SU-DHL-6 (cell line): ENCODE measurements at regions not wholly inside any gene's neighbourhood (a gene's known extent, or its start where the extent isn't known, plus 50 kb on each side); places are given as distances from the start of the nearest gene placed in this dataset.

Experiments used
- H2AFZ ChIP-seq: fragments of 200-600 bp; sonication (generic); 2 replicates; pipeline ENCODE4 v1.6.1; 2014; ENCODE audit warnings: low read depth, mild to moderate bottlenecking, moderate library complexity, mixed read lengths, antibody characterized with exemption, low read length; ENCODE audit not compliant: severe bottlenecking
- H3F3A ChIP-seq: fragments of 200-600 bp; shearing (Covaris generic); 2 replicates; pipeline ENCODE4 v1.6.0; 2016; ENCODE audit warnings: antibody characterized with exemption, mild to moderate bottlenecking; ENCODE audit not compliant: insufficient read depth
- H3K27ac ChIP-seq: fragments of 200-600 bp; sonication (generic); 2 replicates; pipeline ENCODE4 v1.5.1; 2016; ENCODE audit warnings: low read depth, mild to moderate bottlenecking, low read length, moderate library complexity, mixed read lengths
- H3K27me3 ChIP-seq: fragments of 200-600 bp; sonication (generic), shearing (Covaris generic); 2 replicates; pipeline ENCODE4 v1.6.0; 2014; ENCODE audit warnings: mild to moderate bottlenecking, low read length
- H3K36me3 ChIP-seq: fragments of 200-600 bp; sonication (generic); 2 replicates; pipeline ENCODE4 v1.6.1; 2014; ENCODE audit warnings: mild to moderate bottlenecking, low read length, mixed read lengths
- H3K4me2 ChIP-seq: fragments of 300-600, 200-600 bp; shearing (Covaris generic), sonication (generic); 2 replicates; pipeline ENCODE4 v1.6.0; 2014; ENCODE audit warnings: low read length, low read depth, mild to moderate bottlenecking; ENCODE audit not compliant: poor library complexity, severe bottlenecking
- H3K4me3 ChIP-seq: fragments of 200-600 bp; sonication (generic); 2 replicates; pipeline ENCODE4 v1.5.1; 2014; ENCODE audit warnings: antibody characterized with exemption, low read length, mild to moderate bottlenecking, mixed read lengths; ENCODE audit not compliant: insufficient read depth, poor library complexity, severe bottlenecking
- H3K79me2 ChIP-seq: fragments of 200-600 bp; sonication (generic); 2 replicates; pipeline ENCODE4 v1.6.1; 2014; ENCODE audit warnings: mild to moderate bottlenecking, low read length, moderate library complexity; ENCODE audit not compliant: insufficient read depth
- H3K9ac ChIP-seq: fragments of 200-600 bp; sonication (generic); 2 replicates; pipeline ENCODE4 v1.7.0; 2014; ENCODE audit warnings: mild to moderate bottlenecking, low read length
- H3K9me2 ChIP-seq: fragments of 200-600 bp; sonication (generic); replicated peaks from 2 replicates; pipeline ENCODE4 v1.6.1; 2014; ENCODE audit warnings: low read length; ENCODE audit not compliant: insufficient read depth
- H3K9me3 ChIP-seq: fragments of 200-600 bp; sonication (generic); 2 replicates; pipeline ENCODE4 v1.6.1; 2014; ENCODE audit warnings: low read length, mixed read lengths; ENCODE audit not compliant: insufficient read depth
- H4K20me1 ChIP-seq: fragments of 200-600 bp; sonication (generic); 2 replicates; pipeline ENCODE4 v1.6.1; 2014; ENCODE audit warnings: low read depth, mild to moderate bottlenecking, antibody characterized with exemption, low read length, moderate library complexity, mixed read lengths
- EZH2phosphoT487 ChIP-seq: fragments of 200-600 bp; sonication (generic), shearing (Covaris generic); conservative IDR thresholded peaks from 2 replicates; pipeline ENCODE4 v1.6.1; 2018; ENCODE audit warnings: mild to moderate bottlenecking, antibody characterized with exemption, low read length, moderate library complexity, mixed read lengths
- TF ChIP-seq, protein P1 (sequence below): fragments of 200-600 bp; sonication (generic); IDR thresholded peaks from one replicate; pipeline ENCODE4 v1.5.1; 2017; ENCODE audit warnings: antibody characterized with exemption, mild to moderate bottlenecking, low read length, moderate library complexity; ENCODE audit not compliant: insufficient read depth, poor library complexity, severe bottlenecking

DNA sequence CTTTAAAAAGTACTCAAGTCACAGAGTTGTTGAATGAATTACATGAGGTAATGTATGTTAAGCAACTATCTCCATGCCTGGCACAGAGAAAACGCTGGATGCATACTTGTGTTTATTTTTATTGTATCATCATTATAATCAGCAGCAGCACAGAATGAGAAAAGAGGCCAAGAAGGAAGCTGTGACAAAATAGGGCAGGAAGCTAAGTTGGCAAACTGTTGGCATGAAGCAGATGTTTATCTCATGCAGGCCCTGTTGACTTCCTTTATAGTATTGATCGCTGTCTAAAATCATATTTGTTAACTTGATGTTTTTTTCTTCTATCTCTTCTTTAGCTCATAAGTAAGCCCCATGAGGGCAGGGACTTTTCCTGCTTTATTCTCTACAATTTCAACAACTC lies 466.6 kb downstream of the TRHDE start:
- no peak overlapping the region for H2AFZ ChIP-seq
- no peak overlapping the region for H3K4me3 ChIP-seq
- H3K9me3 ChIP-seq = no peaks in the 10 kb centered on the region
- no peaks in the 10 kb centered on the region for H3K79me2 ChIP-seq
- H3K4me2 ChIP-seq = no peak overlapping the region
- H3K36me3 ChIP-seq = no peaks in the 10 kb centered on the region
- no peaks in the 10 kb centered on the region for H3K27me3 ChIP-seq
- TF ChIP-seq, protein P1, sequence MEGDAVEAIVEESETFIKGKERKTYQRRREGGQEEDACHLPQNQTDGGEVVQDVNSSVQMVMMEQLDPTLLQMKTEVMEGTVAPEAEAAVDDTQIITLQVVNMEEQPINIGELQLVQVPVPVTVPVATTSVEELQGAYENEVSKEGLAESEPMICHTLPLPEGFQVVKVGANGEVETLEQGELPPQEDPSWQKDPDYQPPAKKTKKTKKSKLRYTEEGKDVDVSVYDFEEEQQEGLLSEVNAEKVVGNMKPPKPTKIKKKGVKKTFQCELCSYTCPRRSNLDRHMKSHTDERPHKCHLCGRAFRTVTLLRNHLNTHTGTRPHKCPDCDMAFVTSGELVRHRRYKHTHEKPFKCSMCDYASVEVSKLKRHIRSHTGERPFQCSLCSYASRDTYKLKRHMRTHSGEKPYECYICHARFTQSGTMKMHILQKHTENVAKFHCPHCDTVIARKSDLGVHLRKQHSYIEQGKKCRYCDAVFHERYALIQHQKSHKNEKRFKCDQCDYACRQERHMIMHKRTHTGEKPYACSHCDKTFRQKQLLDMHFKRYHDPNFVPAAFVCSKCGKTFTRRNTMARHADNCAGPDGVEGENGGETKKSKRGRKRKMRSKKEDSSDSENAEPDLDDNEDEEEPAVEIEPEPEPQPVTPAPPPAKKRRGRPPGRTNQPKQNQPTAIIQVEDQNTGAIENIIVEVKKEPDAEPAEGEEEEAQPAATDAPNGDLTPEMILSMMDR = no peak
- no peak for TF ChIP-seq EZH2phosphoT487
- no peak overlapping the region for H3K27ac ChIP-seq
- H4K20me1 ChIP-seq = no peaks in the 10 kb centered on the region
- H3F3A ChIP-seq = no peaks in the 10 kb centered on the region
- H3K9me2 ChIP-seq = no peaks in the 10 kb centered on the region
- no peak overlapping the region for H3K9ac ChIP-seq

DNA sequence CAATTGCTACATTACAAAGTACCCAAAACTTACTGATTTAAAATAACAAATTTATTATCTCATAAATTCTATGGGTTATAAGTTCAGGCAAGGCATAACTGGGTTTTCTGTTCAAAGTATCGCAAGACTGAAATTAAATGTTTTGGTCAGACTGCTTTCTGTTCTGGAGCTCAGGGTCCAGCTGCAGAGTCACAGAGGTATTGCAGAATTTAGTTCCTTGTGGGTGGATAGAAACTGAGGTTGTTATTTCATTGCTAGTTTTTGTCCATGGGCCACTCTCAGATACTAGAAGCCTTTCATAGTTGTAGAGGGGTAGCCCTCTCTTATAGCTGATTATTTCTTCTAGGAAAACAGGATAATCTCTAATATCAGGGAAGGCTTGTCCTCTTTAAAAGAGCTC lies 467.9 kb downstream of the TRHDE start:
- no peaks in the 10 kb centered on the region for H3K27me3 ChIP-seq
- no peaks in the 10 kb centered on the region for H4K20me1 ChIP-seq

DNA sequence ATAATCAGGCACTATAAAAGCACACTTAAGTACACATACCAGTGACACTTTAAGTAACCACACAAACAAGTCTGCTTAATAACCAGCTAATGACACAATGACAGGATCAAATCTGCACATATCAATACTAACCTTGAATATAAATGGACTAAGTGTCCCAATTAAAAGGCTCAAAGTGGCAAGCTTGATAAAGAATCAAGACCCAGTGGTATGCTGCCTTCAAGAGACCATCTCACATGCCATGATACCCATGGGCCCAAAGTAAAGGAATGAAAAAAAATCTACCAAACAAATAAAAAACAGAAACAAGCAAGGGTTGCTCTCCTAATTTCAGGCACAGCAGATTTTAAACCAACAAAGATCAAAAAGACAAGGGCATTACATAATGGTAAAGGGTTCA lies 470.4 kb downstream of the TRHDE start:
- TF ChIP-seq, protein P1 = no peak
- TF ChIP-seq EZH2phosphoT487 = no peak
- Histone ChIP-seq H2AFZ (no peak overlapping the region), H4K20me1 (no peaks in the 10 kb centered on the region), H3K79me2 (no peaks in the 10 kb centered on the region), H3K4me3 (no peak overlapping the region), H3K9ac (no peak overlapping the region), H3K27ac (no peak overlapping the region), H3K27me3 (no peaks in the 10 kb centered on the region), H3K9me2 (no peaks in the 10 kb centered on the region), H3F3A (no peaks in the 10 kb centered on the region), H3K36me3 (no peaks in the 10 kb centered on the region), H3K9me3 (no peaks in the 10 kb centered on the region), H3K4me2 (no peak overlapping the region)

More for the DNA sequence above, 467.9 kb downstream of the TRHDE start:
- Histone ChIP-seq H3K9me3 (no peaks in the 10 kb centered on the region), H3K9me2 (no peaks in the 10 kb centered on the region), H3K4me2 (no peak overlapping the region), H3F3A (no peaks in the 10 kb centered on the region), H3K36me3 (no peaks in the 10 kb centered on the region), H3K79me2 (no peaks in the 10 kb centered on the region), H3K9ac (no peak overlapping the region), H2AFZ (no peak overlapping the region), H3K27ac (no peak overlapping the region), H3K4me3 (no peak overlapping the region)
- TF ChIP-seq EZH2phosphoT487 = no peak
- TF ChIP-seq, protein P1 = no peak

DNA sequence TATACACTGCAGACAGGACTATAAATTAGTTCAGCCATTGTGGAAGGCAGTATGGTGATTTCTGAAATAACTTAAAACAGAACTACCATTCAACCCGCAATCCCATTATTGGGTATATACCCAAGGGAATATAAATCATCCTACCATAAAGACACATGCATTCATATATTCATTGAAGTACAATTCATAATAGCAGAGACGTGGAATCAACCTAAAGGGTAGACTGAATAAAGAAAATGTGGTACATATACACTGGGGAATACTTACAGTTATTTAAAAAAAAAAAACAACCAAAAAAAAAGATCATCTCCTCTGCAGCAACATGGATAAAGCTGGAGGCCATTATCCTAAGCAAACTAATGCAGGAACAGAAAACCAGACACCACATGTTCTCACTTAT lies 473.9 kb downstream of the TRHDE start:
- no peak for TF ChIP-seq EZH2phosphoT487
- TF ChIP-seq, protein P1 = no peak
- Histone ChIP-seq H3K36me3 (no peaks in the 10 kb centered on the region), H3K9me3 (no peaks in the 10 kb centered on the region), H2AFZ (no peak overlapping the region), H3F3A (no peaks in the 10 kb centered on the region), H3K9me2 (no peaks in the 10 kb centered on the region), H3K4me3 (no peak overlapping the region), H3K4me2 (no peak overlapping the region), H3K27me3 (no peaks in the 10 kb centered on the region), H3K9ac (no peak overlapping the region), H3K79me2 (no peaks in the 10 kb centered on the region), H4K20me1 (no peaks in the 10 kb centered on the region), H3K27ac (no peak overlapping the region)
